ENCODE measurements at regions not wholly inside any gene's neighbourhood (a gene's known extent, or its start where the extent isn't known, plus 50 kb on each side); places are given as distances from the start of the nearest gene placed in this dataset.

DNA sequence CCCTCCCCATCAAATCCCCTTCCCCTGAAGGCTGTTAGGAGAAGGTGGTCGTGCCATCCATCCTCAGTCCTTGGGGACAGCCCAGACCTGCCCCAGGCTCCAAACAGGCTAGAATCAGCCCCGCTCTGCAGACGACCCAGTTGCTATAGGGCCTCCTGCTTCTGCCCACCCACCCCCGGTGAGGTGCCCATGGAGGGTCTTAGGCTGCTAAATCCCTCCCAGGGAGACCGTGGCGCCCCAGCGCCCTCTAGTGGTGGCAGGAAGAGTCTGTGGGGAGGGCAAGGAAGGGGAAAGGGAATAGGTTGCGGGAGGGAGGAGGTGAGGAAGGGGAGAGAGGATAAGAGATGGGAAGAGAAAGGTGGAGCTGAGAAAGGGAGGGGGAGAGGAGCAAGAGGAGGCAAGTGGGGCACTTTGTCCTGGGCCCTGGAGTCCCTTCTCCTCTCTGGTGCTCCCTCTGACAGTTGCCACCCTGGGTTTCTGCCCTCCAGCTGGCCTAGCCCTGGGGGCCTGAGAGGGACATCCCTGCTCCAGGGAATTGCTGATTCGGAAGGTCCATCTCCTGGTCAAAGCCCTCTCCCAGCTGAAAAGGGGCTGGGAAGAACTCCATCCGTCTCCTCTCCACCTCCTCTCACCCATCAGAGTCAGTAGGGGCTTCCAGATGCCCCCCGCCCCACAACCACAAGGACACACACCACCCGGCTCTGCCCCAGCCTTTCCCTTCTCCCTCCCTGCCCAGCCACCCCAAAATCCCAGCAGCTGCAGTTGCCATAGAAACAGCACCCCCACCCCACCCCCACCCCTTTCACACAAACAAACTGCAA, 55.4 kb downstream of the CAMK2N1 start:
- WGBS (ENCODE audit: low lambda C conversion rate) = 46% methylated on average over 8 of the region's 12 CpGs
- Histone ChIP-seq H3K9me3 (no peaks in the 10 kb centered on the region), H3K4me3 (ENCODE audit: low read depth in 2 of 2, low read length in 1 of 2) (peak overlapping the region in 1 of 2 experiments; percentile 43; a peak in 1 of 4 replicates), H3K4me2 (no peak overlapping the region), H3K27me3 (ENCODE audit: insufficient read depth) (no peaks in the 10 kb centered on the region), H3K27ac (ENCODE audit: low read depth in 2 of 2, low read length in 1 of 2) (no peak overlapping the region), H3F3A (replicated peaks; ENCODE audit: insufficient read depth) (no peaks in the 10 kb centered on the region), H3K9ac (no peak overlapping the region), H3K79me2 (ENCODE audit: insufficient read depth) (no peaks in the 10 kb centered on the region), H4K20me1 (ENCODE audit: insufficient read depth) (no peaks in the 10 kb centered on the region), H2AFZ (ENCODE audit: low read depth) (no peak overlapping the region), H3K9me2 (no peaks in the 10 kb centered on the region), H3K36me3 (replicated peaks in 1 of 2; ENCODE audit: control insufficient read depth in 1 of 2, insufficient read depth in 2 of 2, low read length in 1 of 2) (no peaks in the 10 kb centered on the region), H3K4me1 (ENCODE audit: control insufficient read depth in 1 of 2, insufficient read depth in 2 of 2, low read depth in 1 of 2, low read length in 1 of 2) (no peaks in the 10 kb centered on the region; a peak in 2 of 4 replicates)
- TF ChIP-seq RAD21 (IDR thresholded peaks at IDR 0.05; ENCODE audit: low read length) = peak; percentile 88
- peak; percentile 81 for TF ChIP-seq CTCF (IDR thresholded peaks at IDR 0.05)
- no peak for TF ChIP-seq USF2 (IDR thresholded peaks at IDR 0.05; ENCODE audit: borderline replicate concordance, low read depth, low read length)
- TF ChIP-seq SMC3 (IDR thresholded peaks at IDR 0.05; ENCODE audit: low read depth, low read length) = peak; percentile 82
- ChIA-PET POLR2A (no interaction called here), CTCF (interaction anchor here (0.6 to 8.7 kb wide), 58 partner anchors 8 to 513 kb away, joined by 3 to 101 read pairs (median 4); partner anchors contain the start of gene CAMK2N1)
- DNase-seq = peak; percentile 86

DNA sequence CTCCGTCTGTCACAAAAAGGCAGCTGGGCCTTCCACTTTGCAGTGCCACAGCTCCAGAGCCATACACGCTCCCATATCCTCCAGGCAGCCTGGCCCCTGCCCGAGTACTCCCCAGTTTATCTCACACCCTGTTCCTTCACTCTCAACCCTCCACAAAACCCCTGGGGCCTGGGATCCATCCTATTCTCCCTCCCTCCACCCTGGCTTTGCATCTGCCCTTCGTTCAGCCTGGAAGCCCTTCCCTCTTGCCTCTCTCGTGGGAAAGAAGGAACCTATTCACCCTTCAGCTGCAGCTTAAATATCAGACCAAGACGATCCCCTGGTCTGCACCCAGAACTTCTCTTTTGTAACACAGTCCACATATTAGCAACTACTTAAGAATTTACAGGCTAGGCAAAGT, 56.7 kb downstream of the CAMK2N1 start:
- Histone ChIP-seq H3K79me2 (ENCODE audit: insufficient read depth) (no peaks in the 10 kb centered on the region), H3K36me3 (replicated peaks in 1 of 2; ENCODE audit: control insufficient read depth in 1 of 2, insufficient read depth in 2 of 2, low read length in 1 of 2) (no peaks in the 10 kb centered on the region), H3K9ac (no peak overlapping the region), H3K4me3 (ENCODE audit: low read depth in 2 of 2, low read length in 1 of 2) (no peak overlapping the region), H3K4me2 (no peak overlapping the region), H3K27ac (ENCODE audit: low read depth in 2 of 2, low read length in 1 of 2) (no peak overlapping the region), H3F3A (replicated peaks; ENCODE audit: insufficient read depth) (no peaks in the 10 kb centered on the region), H2AFZ (ENCODE audit: low read depth) (no peak overlapping the region), H4K20me1 (ENCODE audit: insufficient read depth) (no peaks in the 10 kb centered on the region), H3K27me3 (ENCODE audit: insufficient read depth) (no peaks in the 10 kb centered on the region), H3K9me2 (no peaks in the 10 kb centered on the region), H3K9me3 (peaks cover 6% of the 10 kb centered on the region; the same call in 1 of the 2 replicates), H3K4me1 (ENCODE audit: control insufficient read depth in 1 of 2, insufficient read depth in 2 of 2, low read depth in 1 of 2, low read length in 1 of 2) (no peaks in the 10 kb centered on the region; a peak in 2 of 4 replicates)
- TF ChIP-seq SMC3 (IDR thresholded peaks at IDR 0.05; ENCODE audit: low read depth, low read length) (no peak), FOSL2 (IDR thresholded peaks at IDR 0.05; ENCODE audit: borderline replicate concordance, low read depth) (no peak), MXI1 (IDR thresholded peaks at IDR 0.05; ENCODE audit: low read depth, low read length) (no peak), GABPA (IDR thresholded peaks at IDR 0.05; ENCODE audit: low read depth) (no peak), POLR2AphosphoS5 (IDR thresholded peaks at IDR 0.05; ENCODE audit: low read depth, low read length) (no peak), TCF12 (IDR thresholded peaks at IDR 0.05) (no peak), RAD21 (IDR thresholded peaks at IDR 0.05; ENCODE audit: low read length) (no peak), EP300 (IDR thresholded peaks at IDR 0.05; ENCODE audit: borderline replicate concordance in 1 of 2, low read depth in 1 of 2, low read length in 1 of 2) (no peak), NFIC (IDR thresholded peaks at IDR 0.05; ENCODE audit: borderline replicate concordance) (no peak), USF2 (IDR thresholded peaks at IDR 0.05; ENCODE audit: borderline replicate concordance, low read depth, low read length) (no peak), RXRA (IDR thresholded peaks at IDR 0.05; ENCODE audit: borderline replicate concordance, low read depth) (no peak), CHD2 (IDR thresholded peaks at IDR 0.05; ENCODE audit: low read length, partially characterized antibody) (no peak), ZBTB33 (IDR thresholded peaks at IDR 0.05; ENCODE audit: borderline replicate concordance, low read depth) (no peak), FOXM1 (IDR thresholded peaks at IDR 0.05; ENCODE audit: low read depth) (no peak), YY1 (IDR thresholded peaks at IDR 0.05; ENCODE audit: low read depth) (no peak), FOXJ3 (CRISPR knock-in tag; IDR thresholded peaks at IDR 0.05) (no peak), ELF1 (IDR thresholded peaks at IDR 0.05) (no peak)
- DNase-seq = no peak
- 71% methylated on average over 6 of the region's 6 CpGs for WGBS (ENCODE audit: low lambda C conversion rate)
- ChIA-PET POLR2A (no interaction called here), CTCF (interaction anchor here (1.0 to 8.7 kb wide), 16 partner anchors 9 to 276 kb away, joined by 3 to 101 read pairs (median 10); partner anchors contain the start of gene CAMK2N1)
